Mesenchymal stem cell (in vitro differentiated cells and primary cell): ENCODE measurements at regions not wholly inside any gene's neighbourhood (a gene's known extent, or its start where the extent isn't known, plus 50 kb on each side); places are given as distances from the start of the nearest gene placed in this dataset.

Source experiments
- DNase-seq: peaks from one replicate; pipeline ENCODE4 v3.0.0-alpha.2; 2013
- H2AFZ ChIP-seq: one replicate; pipeline ENCODE4 v1.6.1; 2013; ENCODE audit warnings: low read depth, mild to moderate bottlenecking, control low read depth, inconsistent platforms, low read length, moderate library complexity
- H2AK5ac ChIP-seq: 2 replicates; pipeline ENCODE4 v1.6.1; 2013; ENCODE audit warnings: low read length, moderate library complexity, mild to moderate bottlenecking, inconsistent platforms; ENCODE audit not compliant: severe bottlenecking
- H2BK120ac ChIP-seq: one replicate; pipeline ENCODE4 v1.6.1; 2013; ENCODE audit warnings: low read depth, mild to moderate bottlenecking, inconsistent platforms, low read length, moderate library complexity
- H2BK12ac ChIP-seq, 2 experiments: one replicate each; pipeline ENCODE4 v1.6.1; 2013; ENCODE audit warnings: inconsistent platforms in 2 of 2, low read length in 2 of 2, mild to moderate bottlenecking in 2 of 2, moderate library complexity in 2 of 2, control low read depth in 1 of 2
- H2BK15ac ChIP-seq: one replicate; pipeline ENCODE4 v1.6.1; 2013; ENCODE audit warnings: mild to moderate bottlenecking, low read depth, inconsistent platforms; ENCODE audit not compliant: poor library complexity, severe bottlenecking
- H2BK5ac ChIP-seq: 2 replicates; pipeline ENCODE4 v1.6.1; 2013; ENCODE audit warnings: low read depth, mild to moderate bottlenecking, low read length, control low read depth, inconsistent platforms; ENCODE audit not compliant: poor library complexity, severe bottlenecking
- H3K14ac ChIP-seq, 2 experiments: one replicate each; pipeline ENCODE4 v1.6.1; 2013; ENCODE audit warnings: inconsistent platforms in 2 of 2, low read length in 2 of 2, control low read depth in 1 of 2, mild to moderate bottlenecking in 1 of 2, moderate library complexity in 1 of 2
- H3K18ac ChIP-seq, 2 experiments: one replicate each; pipeline ENCODE4 v1.6.1; 2013; ENCODE audit warnings: inconsistent platforms in 2 of 2, low read length in 2 of 2, control low read depth in 1 of 2, low read depth in 1 of 2, mild to moderate bottlenecking in 1 of 2
- H3K23ac ChIP-seq, 2 experiments: one replicate each; pipeline ENCODE4 v1.6.1; 2013; ENCODE audit warnings: inconsistent platforms in 2 of 2, low read length in 2 of 2, mild to moderate bottlenecking in 2 of 2, moderate library complexity in 2 of 2, control low read depth in 1 of 2
- H3K27ac ChIP-seq: 2 replicates; pipeline ENCODE4 v1.5.1; 2013; ENCODE audit warnings: mild to moderate bottlenecking, moderate library complexity, low read length, control low read depth, inconsistent platforms; ENCODE audit not compliant: poor library complexity, severe bottlenecking
- H3K27me3 ChIP-seq, 2 experiments: 2 replicates each; pipeline versions ENCODE4 v1.6.1 to v1.7.0; 2013; ENCODE audit warnings: low read length in 2 of 2, mild to moderate bottlenecking in 2 of 2, moderate library complexity in 2 of 2, control low read depth in 1 of 2, inconsistent platforms in 1 of 2; ENCODE audit not compliant: control insufficient read depth in 1 of 2, insufficient read depth in 1 of 2
- H3K36me3 ChIP-seq, 2 experiments: 2 replicates each; pipeline versions ENCODE4 v1.6.1 to v1.7.0; 2013; ENCODE audit warnings: low read length in 2 of 2, control low read depth in 1 of 2, inconsistent platforms in 1 of 2, low read depth in 1 of 2, mild to moderate bottlenecking in 1 of 2; ENCODE audit not compliant: insufficient read depth in 2 of 2, control insufficient read depth in 1 of 2
- H3K4ac ChIP-seq, 2 experiments: one replicate each; pipeline ENCODE4 v1.6.1; 2013; ENCODE audit warnings: inconsistent platforms in 2 of 2, low read length in 2 of 2, mild to moderate bottlenecking in 2 of 2, moderate library complexity in 2 of 2, control low read depth in 1 of 2, low read depth in 1 of 2
- H3K4me1 ChIP-seq: 2 replicates; pipeline ENCODE4 v1.6.1; 2013; ENCODE audit warnings: low read depth, low read length, control low read depth; ENCODE audit not compliant: control insufficient read depth, insufficient read depth
- H3K4me2 ChIP-seq: 2 replicates; pipeline ENCODE4 v1.6.1; 2013; ENCODE audit warnings: low read length, mild to moderate bottlenecking, inconsistent platforms; ENCODE audit not compliant: poor library complexity, severe bottlenecking
- H3K4me3 ChIP-seq, 2 experiments: 2 replicates each; pipeline versions ENCODE4 v1.5.1 to v1.7.0; 2013; ENCODE audit warnings: low read length in 2 of 2, mild to moderate bottlenecking in 2 of 2, control low read depth in 1 of 2, low read depth in 1 of 2; ENCODE audit not compliant: insufficient read depth in 1 of 2
- H3K79me1 ChIP-seq: replicated peaks from 2 replicates; pipeline ENCODE4 v1.6.1; 2013; ENCODE audit warnings: mild to moderate bottlenecking, control low read depth, low read length, inconsistent platforms; ENCODE audit not compliant: poor library complexity, severe bottlenecking
- H3K9ac ChIP-seq: 2 replicates; pipeline ENCODE4 v1.7.0; 2013; ENCODE audit warnings: mild to moderate bottlenecking, low read length, moderate library complexity
- H3K9me3 ChIP-seq: 2 replicates; pipeline ENCODE4 v1.7.0; 2013; ENCODE audit warnings: mild to moderate bottlenecking, low read length; ENCODE audit not compliant: control insufficient read depth
- H4K8ac ChIP-seq: one replicate; pipeline ENCODE4 v1.6.1; 2013; ENCODE audit warnings: inconsistent platforms, mild to moderate bottlenecking, low read length, moderate library complexity
- H4K91ac ChIP-seq: one replicate; pipeline ENCODE4 v1.6.1; 2013; ENCODE audit warnings: mild to moderate bottlenecking, low read length, inconsistent platforms
- WGBS: methylation state at CpG from one replicate; pipeline ENCODE4 v1.1.7; 2013; ENCODE audit warnings: mixed read lengths; 5-methylcytosine and 5-hydroxymethylcytosine counted together

- H3K23ac ChIP-seq, result no peak overlapping the region
- no peak overlapping the region for H3K9ac ChIP-seq
- WGBS, result 86% methylated on average over 29 of the region's 29 CpGs
- no peak overlapping the region for H2BK12ac ChIP-seq
- H3K79me1 ChIP-seq, result no peaks in the 10 kb centered on the region
- H3K4ac ChIP-seq, result no peak overlapping the region
- no peak overlapping the region for H2BK15ac ChIP-seq
- no peak overlapping the region for H2BK120ac ChIP-seq
- H3K4me3 ChIP-seq, result no peak overlapping the region
- H4K8ac ChIP-seq, result no peak overlapping the region
- no peak overlapping the region for H2AFZ ChIP-seq
- H2AK5ac ChIP-seq, result no peak overlapping the region
- no peak overlapping the region for H4K91ac ChIP-seq
- H3K4me2 ChIP-seq, result no peak overlapping the region
- no peaks in the 10 kb centered on the region for H3K36me3 ChIP-seq
- no peak overlapping the region for H2BK5ac ChIP-seq
- no peak overlapping the region for H3K27ac ChIP-seq
- no peak overlapping the region for H3K18ac ChIP-seq
- peaks cover 0 to 16% of the 10 kb centered on the region in 2 experiments for H3K27me3 ChIP-seq
- no peak for DNase-seq
- H3K9me3 ChIP-seq, result no peaks in the 10 kb centered on the region
- H3K14ac ChIP-seq, result no peak overlapping the region
- no peaks in the 10 kb centered on the region for H3K4me1 ChIP-seq
Observed at GRCh38 chr19:32022731-32023563, 322.5 kb upstream of the ZNF507 start.

DNA sequence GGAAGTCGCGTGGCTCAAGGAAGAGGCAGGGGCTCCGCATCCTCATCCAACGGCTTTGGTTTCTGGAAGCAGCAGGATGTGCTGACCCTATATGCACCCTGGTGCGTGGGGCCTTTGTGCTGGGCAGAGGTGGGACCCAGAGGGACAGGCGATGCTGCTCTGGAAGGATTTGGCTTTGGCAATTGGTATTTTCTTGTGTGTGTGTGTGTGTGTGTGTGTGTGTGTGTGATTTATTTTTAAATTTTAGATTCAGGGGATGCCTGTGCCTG is 321.9 kb upstream of the ZNF507 start:
- Histone ChIP-seq H3K4me1 (no peaks in the 10 kb centered on the region), H3K4ac (no peak overlapping the region), H2AK5ac (no peak overlapping the region), H2BK15ac (no peak overlapping the region), H3K9me3 (no peaks in the 10 kb centered on the region), H3K14ac (no peak overlapping the region), H4K91ac (no peak overlapping the region), H2BK120ac (no peak overlapping the region), H3K36me3 (no peaks in the 10 kb centered on the region), H3K18ac (no peak overlapping the region), H3K27me3 (peaks cover 0 to 16% of the 10 kb centered on the region in 2 experiments), H3K9ac (no peak overlapping the region), H2AFZ (no peak overlapping the region), H2BK5ac (no peak overlapping the region), H3K27ac (no peak overlapping the region), H2BK12ac (no peak overlapping the region), H3K23ac (no peak overlapping the region), H3K4me2 (no peak overlapping the region), H4K8ac (no peak overlapping the region), H3K4me3 (no peak overlapping the region), H3K79me1 (no peaks in the 10 kb centered on the region)
- 78% methylated on average over 6 of the region's 6 CpGs for WGBS
- no peak for DNase-seq

DNA sequence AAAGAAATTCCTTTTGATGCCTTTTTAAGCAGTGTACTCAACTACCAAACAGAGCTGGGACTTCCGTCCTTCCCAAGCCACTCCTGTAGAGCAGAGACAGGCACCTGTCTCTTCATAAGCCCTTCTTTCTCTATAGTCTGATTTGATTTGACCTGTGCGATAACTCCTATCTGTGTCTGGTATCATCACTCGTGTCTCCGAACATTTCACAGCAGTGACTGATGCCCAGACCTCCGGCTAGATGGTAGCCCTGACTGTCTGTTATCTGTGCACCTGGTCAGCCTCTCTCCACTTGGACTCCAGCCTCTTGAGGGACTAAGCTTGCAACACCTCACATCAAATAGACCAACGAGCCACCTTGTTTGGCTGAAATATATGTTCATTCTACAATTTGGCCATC is 316.2 kb upstream of the ZNF507 start:
- Histone ChIP-seq H3K9me3 (no peaks in the 10 kb centered on the region), H2BK5ac (no peak overlapping the region), H3K23ac (no peak overlapping the region), H3K18ac (no peak overlapping the region), H3K4me1 (no peaks in the 10 kb centered on the region), H3K79me1 (no peaks in the 10 kb centered on the region), H2BK12ac (no peak overlapping the region), H3K4ac (no peak overlapping the region), H3K36me3 (no peaks in the 10 kb centered on the region), H2AFZ (no peak overlapping the region), H2BK120ac (no peak overlapping the region), H3K27ac (no peak overlapping the region), H3K27me3 (peaks cover 0 to 9% of the 10 kb centered on the region in 2 experiments), H3K14ac (no peak overlapping the region), H4K91ac (no peak overlapping the region), H4K8ac (no peak overlapping the region), H2BK15ac (no peak overlapping the region), H3K4me2 (no peak overlapping the region), H3K9ac (no peak overlapping the region), H3K4me3 (no peak overlapping the region), H2AK5ac (no peak overlapping the region)
- WGBS, result 79% methylated on average over 6 of the region's 6 CpGs
- no peak for DNase-seq

DNA sequence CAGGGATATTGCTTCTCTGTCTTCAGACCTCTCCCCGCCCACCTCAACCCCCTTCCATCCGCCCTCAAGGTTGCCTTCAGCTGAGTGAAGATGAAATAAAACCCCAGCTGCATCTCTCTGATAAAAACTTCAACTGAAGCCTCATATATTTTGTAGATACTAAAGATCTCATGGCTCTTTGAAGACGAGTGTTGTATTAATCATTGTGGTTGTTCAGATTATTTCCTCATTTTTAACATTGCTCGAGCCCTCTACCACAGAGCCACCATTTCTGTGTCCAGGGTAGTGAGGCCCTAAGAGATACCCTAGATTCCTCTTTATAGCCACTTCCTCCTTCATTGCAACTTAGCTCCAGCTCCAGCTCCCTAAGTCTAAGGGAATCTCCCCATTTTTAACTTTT is 312.8 kb upstream of the ZNF507 start:
- H2BK5ac ChIP-seq, result no peak overlapping the region
- no peak overlapping the region for H2BK12ac ChIP-seq
- H2AFZ ChIP-seq, result no peak overlapping the region
- peaks cover 0 to 24% of the 10 kb centered on the region in 2 experiments for H3K27me3 ChIP-seq
- H4K91ac ChIP-seq, result no peak overlapping the region
- no peak overlapping the region for H3K9ac ChIP-seq
- H3K9me3 ChIP-seq, result no peaks in the 10 kb centered on the region
- no peak overlapping the region for H3K27ac ChIP-seq
- WGBS, result 75% methylated on average over 4 of the region's 4 CpGs
- H3K79me1 ChIP-seq, result no peaks in the 10 kb centered on the region
- no peak overlapping the region for H4K8ac ChIP-seq
- no peak for DNase-seq
- no peak overlapping the region for H3K14ac ChIP-seq
- H3K23ac ChIP-seq, result no peak overlapping the region
- no peak overlapping the region for H3K4me3 ChIP-seq
- H3K4me2 ChIP-seq, result no peak overlapping the region
- no peaks in the 10 kb centered on the region for H3K36me3 ChIP-seq
- H2AK5ac ChIP-seq, result no peak overlapping the region
- no peaks in the 10 kb centered on the region for H3K4me1 ChIP-seq
- H2BK120ac ChIP-seq, result no peak overlapping the region
- H3K18ac ChIP-seq, result no peak overlapping the region
- H2BK15ac ChIP-seq, result no peak overlapping the region
- no peak overlapping the region for H3K4ac ChIP-seq
